Ishikawa (cell line): ENCODE measurements at regions not wholly inside any gene's neighbourhood (a gene's known extent, or its start where the extent isn't known, plus 50 kb on each side); places are given as distances from the start of the nearest gene placed in this dataset.

Experiments
- EP300 ChIP-seq: IDR thresholded peaks from 2 replicates; pipeline ENCODE4 v1.6.1; 2012; ENCODE audit warnings: borderline replicate concordance
- REST ChIP-seq: IDR thresholded peaks from 2 replicates; pipeline ENCODE4 v1.6.1; 2012; ENCODE audit warnings: low read depth, mild to moderate bottlenecking

- TF ChIP-seq EP300 (no peak), REST (no peak)
Observed at GRCh38 chr3:30974071-30974470, 79.6 kb upstream of the GADL1 start.
